HG02973 (cell line): ENCODE measurements at regions not wholly inside any gene's neighbourhood (a gene's known extent, or its start where the extent isn't known, plus 50 kb on each side); places are given as distances from the start of the nearest gene placed in this dataset.
"Not testable (repeated sequence)": the region's sequence is repeated elsewhere in the genome, so short reads cannot be mapped to it uniquely, and the experiment has no call there.

Experiments
- ATAC-seq: cut with Tn5 transposase; IDR thresholded peaks from one replicate; pipeline ENCODE4 v1.9.1; 2021; ENCODE audit warnings: moderate library complexity; ENCODE audit not compliant: unreplicated experiment

- ATAC-seq: no peak
These were observed 321.7 kb upstream of the ZC3H15 start for GRCh38 chr2:186164325-186164724.

- no peak for ATAC-seq
These were observed 315.4 kb upstream of the ZC3H15 start for GRCh38 chr2:186170693-186171092.

GRCh38 chr2:186181625-186182024, 304.4 kb upstream of the ZC3H15 start:
- ATAC-seq: no peak

- not testable (repeated sequence) for ATAC-seq
These were observed 303.7 kb upstream of the ZC3H15 start for GRCh38 chr2:186182366-186182765.

- ATAC-seq: no peak
These were observed 302.7 kb upstream of the ZC3H15 start for GRCh38 chr2:186183406-186183805.

GRCh38 chr2:186187854-186188253, 298.2 kb upstream of the ZC3H15 start:
- ATAC-seq: no peak

- no peak for ATAC-seq
These were observed 296.2 kb upstream of the ZC3H15 start for GRCh38 chr2:186189816-186190215.

- no peak for ATAC-seq
These were observed 290.4 kb upstream of the ZC3H15 start for GRCh38 chr2:186195696-186196095.

GRCh38 chr2:186197955-186198354, 288.1 kb upstream of the ZC3H15 start:
- ATAC-seq: no peak

- no peak for ATAC-seq
These were observed 287.0 kb upstream of the ZC3H15 start for GRCh38 chr2:186199029-186199428.

- no peak for ATAC-seq
These were observed 284.7 kb upstream of the ZC3H15 start for GRCh38 chr2:186201371-186201770.

GRCh38 chr2:186205254-186205911, 280.7 kb upstream of the ZC3H15 start:
- no peak for ATAC-seq

- no peak for ATAC-seq
These were observed 276.5 kb upstream of the ZC3H15 start for GRCh38 chr2:186209532-186209931.

- no peak for ATAC-seq
These were observed 265.7 kb upstream of the ZC3H15 start for GRCh38 chr2:186220409-186220808.

- no peak for ATAC-seq
These were observed 256.8 kb upstream of the ZC3H15 start for GRCh38 chr2:186229265-186229664.

- ATAC-seq: no peak
These were observed 244.2 kb upstream of the ZC3H15 start for GRCh38 chr2:186241874-186242273.

- no peak for ATAC-seq
These were observed 231.3 kb upstream of the ZC3H15 start for GRCh38 chr2:186254759-186255158.

GRCh38 chr2:186255823-186256222, 230.2 kb upstream of the ZC3H15 start:
- ATAC-seq: no peak

- peak; percentile 70 for ATAC-seq
These were observed 229.5 kb upstream of the ZC3H15 start for GRCh38 chr2:186256540-186256939.

GRCh38 chr2:186263673-186264250, 222.3 kb upstream of the ZC3H15 start:
- ATAC-seq: no peak

GRCh38 chr2:186269536-186269935, 216.5 kb upstream of the ZC3H15 start:
- ATAC-seq: no peak

- ATAC-seq: no peak
These were observed 212.1 kb upstream of the ZC3H15 start for GRCh38 chr2:186273953-186274352.
